Neuron (in vitro differentiated cells): ENCODE measurements at regions not wholly inside any gene's neighbourhood (a gene's known extent, or its start where the extent isn't known, plus 50 kb on each side); places are given as distances from the start of the nearest gene placed in this dataset.
"Not testable (repeated sequence)": the region's sequence is repeated elsewhere in the genome, so short reads cannot be mapped to it uniquely, and the experiment has no call there.

ENCODE experiments used
- H2AFZ ChIP-seq: one replicate; pipeline ENCODE4 v1.6.1; 2013; ENCODE audit warnings: low read depth, mild to moderate bottlenecking, inconsistent platforms, low read length, moderate library complexity
- H3K27me3 ChIP-seq: one replicate; pipeline ENCODE4 v1.6.1; 2013; ENCODE audit warnings: low read length; ENCODE audit not compliant: insufficient read depth
- H3K36me3 ChIP-seq: one replicate; pipeline ENCODE4 v1.6.1; 2013; ENCODE audit warnings: low read length; ENCODE audit not compliant: insufficient read depth
- H3K4me1 ChIP-seq: one replicate; pipeline ENCODE4 v1.6.1; 2013; ENCODE audit warnings: low read length; ENCODE audit not compliant: insufficient read depth
- H3K4me3 ChIP-seq: 2 replicates; pipeline ENCODE4 v1.5.1; 2013; ENCODE audit warnings: mild to moderate bottlenecking, low read length, moderate library complexity
- H3K9me3 ChIP-seq: one replicate; pipeline ENCODE4 v1.6.1; 2013; ENCODE audit warnings: low read length

GRCh38 chr4:131883181-131883580 is 1265.9 kb upstream of the PCDH10 start:
- H3K36me3 ChIP-seq, H3K9me3 ChIP-seq, H2AFZ ChIP-seq, H3K27me3 ChIP-seq, H3K4me1 ChIP-seq, H3K4me3 ChIP-seq: not testable (repeated sequence)

DNA sequence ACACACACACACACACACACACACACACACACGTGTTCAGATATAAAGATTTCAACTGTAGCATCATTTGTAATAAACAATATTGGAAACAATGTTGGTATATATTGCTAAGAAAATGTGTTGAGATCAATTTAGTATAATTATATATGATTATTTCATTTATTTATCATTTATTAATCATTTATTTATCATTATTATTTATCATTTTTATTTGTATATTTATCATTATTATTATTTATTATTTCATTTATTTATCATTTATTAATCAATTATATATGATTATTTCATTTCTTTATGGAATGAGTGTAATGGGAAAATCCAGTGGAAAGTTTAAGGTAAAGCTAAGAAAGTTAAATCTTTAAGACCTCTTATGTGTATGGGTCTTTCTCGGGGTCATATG is 1223.4 kb upstream of the PCDH10 start:
- not testable (repeated sequence) for H3K9me3 ChIP-seq, H2AFZ ChIP-seq, H3K27me3 ChIP-seq, H3K4me3 ChIP-seq, H3K36me3 ChIP-seq, H3K4me1 ChIP-seq

DNA sequence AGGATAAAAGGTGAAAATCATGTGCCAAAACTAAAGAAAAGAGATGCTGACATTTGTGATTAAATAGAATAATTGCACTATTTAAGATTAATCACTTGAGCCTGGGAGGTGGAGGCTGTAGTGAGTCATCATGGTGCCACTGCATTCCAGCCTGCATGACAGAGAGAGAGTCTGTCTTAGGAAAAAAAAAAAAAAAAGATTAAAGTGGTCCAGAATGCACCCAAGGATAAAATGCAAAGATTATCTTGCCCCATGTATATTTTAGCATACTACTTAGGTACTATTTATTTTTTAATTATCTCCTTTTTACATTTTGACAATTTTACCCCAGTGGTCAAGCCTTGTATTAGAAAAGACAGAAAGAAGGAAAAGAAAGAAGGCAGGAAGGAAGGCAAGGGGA is 1181.4 kb upstream of the PCDH10 start:
- H3K36me3 ChIP-seq, H3K4me1 ChIP-seq, H3K4me3 ChIP-seq, H2AFZ ChIP-seq, H3K27me3 ChIP-seq, H3K9me3 ChIP-seq: not testable (repeated sequence)

- Histone ChIP-seq H3K36me3 (no peaks in the 10 kb centered on the region), H3K27me3 (no peaks in the 10 kb centered on the region), H3K9me3 (peaks cover 4% of the 10 kb centered on the region), H3K4me1 (no peaks in the 10 kb centered on the region), H3K4me3 (no peak overlapping the region), H2AFZ (no peak overlapping the region)
Measured at GRCh38 chr4:131974730-131975129, 1174.4 kb upstream of the PCDH10 start.

DNA sequence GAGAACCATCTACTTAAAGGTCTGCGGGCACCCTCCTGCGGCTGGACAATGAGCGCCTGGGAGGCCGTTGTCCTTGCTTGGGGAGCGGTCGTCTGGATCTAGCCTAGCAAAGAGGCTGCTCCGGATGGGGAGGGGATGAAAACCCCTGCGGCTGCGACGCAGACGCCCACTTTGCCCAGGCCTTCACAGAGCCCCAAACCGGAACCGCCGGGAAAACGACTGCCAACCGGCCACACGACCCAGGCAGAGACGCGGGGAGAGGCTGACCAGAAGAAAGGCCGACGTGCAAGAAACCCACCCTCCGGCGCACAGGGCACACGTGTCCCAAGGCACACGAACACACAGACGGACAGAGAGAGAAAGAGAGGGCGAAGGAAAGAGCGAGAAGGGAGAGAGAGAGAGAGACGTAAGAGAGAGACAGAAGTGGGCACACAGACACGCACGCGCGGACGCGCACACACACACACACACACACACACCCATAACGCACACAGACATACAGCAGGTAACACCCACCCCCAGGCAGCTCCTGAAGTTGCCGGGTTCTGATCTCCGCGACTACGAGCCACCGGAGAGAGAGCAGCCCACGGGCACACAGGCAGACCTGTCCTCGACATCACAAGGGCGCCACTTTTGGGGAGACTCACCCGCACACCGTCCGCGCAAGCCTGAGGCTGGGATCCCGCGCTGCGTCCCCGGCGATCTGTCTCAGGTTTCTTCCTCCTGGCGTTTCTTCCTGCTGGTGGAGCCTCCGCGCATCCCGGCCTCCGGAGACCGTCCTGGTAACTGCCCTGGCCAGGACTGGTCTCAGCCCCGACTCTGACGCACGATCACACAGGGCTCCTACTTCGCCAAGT is 1173.6 kb upstream of the PCDH10 start:
- not testable (repeated sequence) for H3K4me3 ChIP-seq, H3K27me3 ChIP-seq, H3K36me3 ChIP-seq, H2AFZ ChIP-seq, H3K9me3 ChIP-seq, H3K4me1 ChIP-seq

DNA sequence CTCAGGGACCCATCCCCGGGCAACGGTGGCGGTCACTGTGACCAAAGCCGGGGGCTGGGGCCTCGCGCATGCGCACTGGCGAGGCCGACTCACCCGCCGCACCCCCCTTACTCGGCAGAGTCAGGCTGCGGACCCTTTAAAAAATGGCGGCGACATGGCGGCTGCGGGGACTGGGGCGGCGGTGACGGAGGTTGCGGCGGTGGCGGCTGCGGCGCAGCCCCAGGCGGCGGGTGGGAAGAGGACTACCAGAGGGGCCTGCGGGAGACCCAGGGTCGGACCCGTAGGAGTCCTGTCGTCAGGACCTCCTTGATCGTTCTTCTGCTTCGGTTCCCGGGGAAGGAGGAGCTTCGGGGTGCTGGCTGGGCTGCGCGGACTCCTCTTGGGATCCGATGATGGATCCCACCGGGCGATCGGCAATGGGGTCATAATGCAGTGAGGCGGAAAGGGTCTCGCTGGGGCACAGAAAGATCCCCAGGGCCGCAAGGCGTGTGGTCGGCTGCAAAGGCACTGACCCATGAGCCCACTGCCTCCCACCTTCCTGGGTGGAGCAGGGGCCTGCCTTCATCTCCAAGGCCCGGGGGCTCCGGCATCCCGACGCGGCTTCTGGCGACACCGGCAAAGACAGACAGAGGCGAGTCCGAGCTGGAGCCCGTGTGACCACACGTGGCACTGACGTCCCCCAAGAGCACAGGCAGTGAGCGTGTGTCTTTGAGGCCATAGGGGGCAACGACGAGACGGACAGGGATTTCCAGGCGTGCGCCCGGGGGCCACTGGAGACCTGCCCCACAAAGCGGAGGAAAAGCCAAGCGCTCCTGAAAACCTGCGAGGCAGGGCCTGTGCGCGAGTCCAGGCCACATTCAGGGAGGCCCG is 1172.7 kb upstream of the PCDH10 start:
- H2AFZ ChIP-seq, H3K9me3 ChIP-seq, H3K27me3 ChIP-seq, H3K4me1 ChIP-seq, H3K4me3 ChIP-seq, H3K36me3 ChIP-seq: not testable (repeated sequence)

DNA sequence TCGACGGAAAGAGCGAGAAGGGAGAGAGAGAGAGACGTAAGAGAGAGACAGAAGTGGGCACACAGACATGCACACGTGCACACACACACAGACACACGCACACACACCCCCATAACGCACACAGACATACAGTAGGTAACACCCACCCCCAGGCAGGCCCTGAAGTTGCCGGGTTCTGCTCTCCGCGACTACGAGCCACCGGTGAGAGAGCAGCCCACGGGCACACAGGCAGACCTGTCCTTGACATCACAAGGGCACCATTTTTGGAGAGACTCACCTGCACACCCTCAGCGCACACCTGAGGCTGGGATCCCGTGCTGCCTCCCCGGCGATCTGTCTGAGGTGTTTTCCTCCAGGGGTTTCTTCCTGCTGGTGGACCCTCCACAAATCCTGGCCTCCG is 1171.0 kb upstream of the PCDH10 start:
- H3K36me3 ChIP-seq = no peaks in the 10 kb centered on the region
- H2AFZ ChIP-seq = no peak overlapping the region
- H3K27me3 ChIP-seq = no peaks in the 10 kb centered on the region
- no peak overlapping the region for H3K4me3 ChIP-seq
- H3K9me3 ChIP-seq = peaks cover 4% of the 10 kb centered on the region
- no peaks in the 10 kb centered on the region for H3K4me1 ChIP-seq

DNA sequence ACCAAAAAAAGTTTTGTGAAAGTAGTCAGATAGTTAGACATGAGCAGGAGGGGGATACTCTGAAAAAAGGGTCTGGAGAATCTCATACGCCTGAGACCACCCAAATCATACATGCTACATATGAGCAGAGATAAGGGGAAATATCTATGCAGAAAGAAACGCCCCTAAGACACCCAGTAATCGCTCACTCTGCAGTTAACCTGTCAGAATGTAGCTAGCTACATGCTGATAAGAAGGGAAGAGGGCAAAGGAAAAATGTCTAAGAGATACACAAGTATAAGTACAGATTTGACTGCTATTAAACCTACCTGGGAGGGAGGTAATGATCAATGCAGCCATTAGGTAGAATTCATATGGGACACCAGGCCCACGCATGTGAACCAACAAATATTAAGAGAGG is 1159.5 kb upstream of the PCDH10 start:
- Histone ChIP-seq H2AFZ (no peak overlapping the region), H3K27me3 (no peaks in the 10 kb centered on the region), H3K4me1 (no peaks in the 10 kb centered on the region), H3K36me3 (no peaks in the 10 kb centered on the region), H3K4me3 (no peak overlapping the region), H3K9me3 (no peaks in the 10 kb centered on the region)

DNA sequence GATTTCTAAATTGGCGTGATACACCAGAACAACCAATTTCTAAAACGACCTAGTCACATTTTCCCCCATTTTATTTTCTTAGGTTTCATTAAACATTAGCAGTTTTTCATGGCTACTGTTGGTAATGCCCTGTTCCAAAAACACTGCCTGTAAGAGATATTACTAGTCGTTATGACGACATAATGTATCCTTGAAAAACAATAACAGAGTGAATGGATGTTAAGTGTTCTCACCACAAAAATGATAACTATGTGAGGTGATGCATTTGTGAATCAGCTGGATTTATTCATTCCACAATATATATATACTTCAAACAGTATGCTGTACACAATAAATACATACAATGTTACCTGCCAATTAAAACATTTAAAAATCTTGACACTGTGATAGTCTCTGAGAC is 1147.6 kb upstream of the PCDH10 start:
- Histone ChIP-seq H3K27me3 (no peaks in the 10 kb centered on the region), H2AFZ (no peak overlapping the region), H3K9me3 (no peaks in the 10 kb centered on the region), H3K36me3 (no peaks in the 10 kb centered on the region), H3K4me3 (no peak overlapping the region), H3K4me1 (no peaks in the 10 kb centered on the region)

- no peaks in the 10 kb centered on the region for H3K27me3 ChIP-seq
- no peak overlapping the region for H2AFZ ChIP-seq
- H3K4me1 ChIP-seq = no peaks in the 10 kb centered on the region
- H3K4me3 ChIP-seq = no peak overlapping the region
- no peaks in the 10 kb centered on the region for H3K36me3 ChIP-seq
- no peaks in the 10 kb centered on the region for H3K9me3 ChIP-seq
Measured at GRCh38 chr4:132003593-132003992, 1145.5 kb upstream of the PCDH10 start.

GRCh38 chr4:132015321-132015720 is 1133.8 kb upstream of the PCDH10 start:
- H2AFZ ChIP-seq = no peak overlapping the region
- peaks cover 3% of the 10 kb centered on the region for H3K9me3 ChIP-seq
- H3K27me3 ChIP-seq = no peaks in the 10 kb centered on the region
- H3K4me3 ChIP-seq = no peak overlapping the region
- no peaks in the 10 kb centered on the region for H3K4me1 ChIP-seq
- no peaks in the 10 kb centered on the region for H3K36me3 ChIP-seq

DNA sequence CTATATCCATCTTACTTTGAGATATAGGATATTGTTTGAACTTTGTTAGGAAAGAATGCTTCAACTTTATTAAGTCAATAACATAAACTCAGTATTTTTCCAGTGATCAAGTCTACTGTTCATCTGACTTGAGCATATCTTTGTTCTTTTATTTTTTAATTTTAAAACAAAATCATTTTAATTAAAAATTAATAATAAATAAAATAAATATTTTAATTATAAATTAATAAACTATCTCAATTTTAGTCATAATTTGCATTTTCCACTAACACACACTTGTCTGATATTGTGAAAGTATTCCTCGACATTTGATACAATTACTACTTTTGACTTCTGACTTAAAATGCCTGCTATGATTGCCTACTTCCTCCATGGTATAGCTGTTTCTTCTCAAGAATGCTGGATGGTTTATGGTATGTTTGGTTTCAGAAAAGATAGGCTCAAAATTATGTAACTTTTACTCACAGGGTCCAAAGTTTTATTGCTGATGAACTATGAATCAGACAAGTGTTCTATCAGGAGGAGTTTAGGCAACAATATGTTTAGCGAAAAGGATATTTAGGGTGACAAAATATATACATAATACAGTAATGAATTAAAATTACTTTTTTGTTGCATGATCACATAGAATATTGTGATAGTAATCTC is 1132.3 kb upstream of the PCDH10 start:
- no peak overlapping the region for H3K4me3 ChIP-seq
- no peak overlapping the region for H2AFZ ChIP-seq
- H3K9me3 ChIP-seq = no peaks in the 10 kb centered on the region
- H3K27me3 ChIP-seq = no peaks in the 10 kb centered on the region
- no peaks in the 10 kb centered on the region for H3K36me3 ChIP-seq
- no peaks in the 10 kb centered on the region for H3K4me1 ChIP-seq

DNA sequence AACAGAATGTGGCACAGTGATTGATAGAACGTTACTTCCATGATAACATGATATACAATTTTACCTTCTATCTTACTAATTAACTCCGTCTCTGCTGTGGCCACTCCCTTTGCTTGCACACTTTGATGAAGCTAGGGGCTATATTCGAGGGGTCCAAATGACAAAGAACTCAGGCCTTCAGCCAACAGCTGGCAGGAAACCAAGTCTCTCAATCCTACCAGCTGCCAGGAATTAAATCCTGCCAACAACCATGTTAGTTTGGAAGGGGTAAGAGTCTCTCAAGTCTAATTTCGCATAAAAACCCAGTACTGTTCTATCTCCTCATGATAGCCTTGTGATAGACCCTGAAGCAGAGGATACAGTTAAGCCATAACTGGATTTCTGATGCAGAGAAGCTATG is 1122.9 kb upstream of the PCDH10 start:
- Histone ChIP-seq H3K36me3 (no peaks in the 10 kb centered on the region), H3K4me3 (no peak overlapping the region), H2AFZ (no peak overlapping the region), H3K9me3 (no peaks in the 10 kb centered on the region), H3K27me3 (no peaks in the 10 kb centered on the region), H3K4me1 (no peaks in the 10 kb centered on the region)
